GM06990 (cell line): ENCODE measurements at regions not wholly inside any gene's neighbourhood (a gene's known extent, or its start where the extent isn't known, plus 50 kb on each side); places are given as distances from the start of the nearest gene placed in this dataset.
A peak's percentile ranks its signal among the peaks of the same experiment; 100 is the strongest.

ENCODE experiments used
- DNase-seq: peaks from one replicate; pipeline ENCODE4 v3.0.0-alpha.2; 2011; ENCODE audit not compliant: insufficient read length; ENCODE audit errors: extremely low read depth
- H3K27me3 ChIP-seq: replicated peaks from 2 replicates; pipeline ENCODE4 v1.6.0; 2011; ENCODE audit warnings: low read length; ENCODE audit not compliant: control insufficient read depth, insufficient read depth
- H3K36me3 ChIP-seq: 2 replicates; pipeline ENCODE4 v1.5.1; 2011; ENCODE audit warnings: low read length; ENCODE audit not compliant: control insufficient read depth, insufficient read depth
- H3K4me3 ChIP-seq: replicated peaks from 2 replicates; pipeline ENCODE4 v1.5.1; 2011; ENCODE audit warnings: low read depth, mild to moderate bottlenecking, control low read depth, low read length
- CTCF ChIP-seq: IDR thresholded peaks from 2 replicates; pipeline ENCODE4 v1.5.1; 2011; ENCODE audit warnings: low read length, control low read depth, mild to moderate bottlenecking, inconsistent platforms; ENCODE audit not compliant: insufficient read depth, poor library complexity, severe bottlenecking

DNA sequence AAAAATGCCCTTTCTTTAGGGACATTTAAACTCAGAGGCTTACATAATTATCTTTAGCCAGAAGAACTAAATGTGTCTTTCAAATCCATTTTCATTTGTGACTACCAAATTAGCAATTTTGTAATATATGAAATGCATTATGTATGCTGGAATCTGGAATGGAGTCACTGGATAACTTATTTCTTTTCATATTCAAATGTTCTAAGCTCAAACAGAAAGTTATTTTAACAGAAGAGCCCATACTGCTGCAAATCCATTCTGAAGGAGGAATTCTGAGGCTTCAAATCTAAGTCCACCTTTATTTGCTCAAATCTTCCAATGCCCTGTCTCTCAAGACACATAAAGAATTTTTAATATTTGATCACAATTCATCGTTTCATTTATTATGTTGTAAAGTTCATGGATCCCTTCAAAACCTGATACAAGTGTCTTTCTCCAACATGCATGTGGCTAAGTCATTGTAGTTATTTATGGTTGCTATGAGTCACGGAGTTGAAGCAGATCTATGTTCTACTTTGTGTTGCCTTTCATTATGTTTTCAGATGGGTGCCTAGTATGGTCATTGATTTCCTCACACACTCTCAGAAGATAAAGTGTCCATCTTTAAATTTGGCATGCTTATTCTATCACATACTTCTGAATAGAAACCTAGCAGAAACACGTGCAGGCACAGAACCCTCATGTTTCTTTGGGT lies 214.8 kb upstream of the GCFC2 start:
- Histone ChIP-seq H3K36me3 (no peaks in the 10 kb centered on the region), H3K4me3 (no peak overlapping the region), H3K27me3 (no peaks in the 10 kb centered on the region)
- TF ChIP-seq CTCF = no peak
- DNase-seq = no peak

- DNase-seq = no peak
- H3K4me3 ChIP-seq = no peak overlapping the region
- H3K27me3 ChIP-seq = no peaks in the 10 kb centered on the region
- no peak for TF ChIP-seq CTCF
- H3K36me3 ChIP-seq = no peaks in the 10 kb centered on the region
Observed at GRCh38 chr2:75922191-75922590, 211.5 kb upstream of the GCFC2 start.

DNA sequence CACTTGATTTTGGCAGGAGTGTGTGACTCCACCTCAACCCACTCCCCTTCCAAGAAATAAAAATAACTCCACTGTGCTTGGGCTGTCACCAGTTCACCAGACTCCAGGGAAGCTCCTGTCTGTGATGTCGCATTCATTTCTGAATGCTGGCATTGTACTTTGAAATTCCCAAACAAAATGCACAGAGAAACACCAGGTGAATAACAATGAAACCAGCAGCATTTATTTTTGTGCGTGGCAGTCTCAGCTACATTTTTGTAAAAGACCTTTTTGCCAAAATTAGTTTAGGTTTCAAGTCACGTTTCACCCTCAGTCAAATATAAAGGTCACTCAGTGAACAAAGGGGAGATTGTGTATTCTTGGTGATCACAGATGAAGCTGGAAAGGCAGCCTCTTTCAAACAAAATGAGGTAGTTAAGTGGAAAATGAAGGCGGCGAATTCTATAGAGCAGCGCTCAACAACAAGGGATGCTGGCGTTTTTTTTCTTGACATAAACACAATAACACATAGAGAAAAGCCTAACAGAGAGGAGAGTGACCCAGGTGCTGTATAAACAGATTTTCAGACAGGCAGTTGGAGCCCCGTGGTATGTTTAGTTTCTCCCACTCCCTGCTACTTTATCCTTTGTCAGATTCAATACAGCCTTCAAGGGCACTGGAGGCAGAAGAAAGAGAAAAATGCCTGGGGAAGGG lies 210.3 kb upstream of the GCFC2 start:
- DNase-seq = no peak
- TF ChIP-seq CTCF = no peak
- H3K27me3 ChIP-seq = no peaks in the 10 kb centered on the region
- no peaks in the 10 kb centered on the region for H3K36me3 ChIP-seq
- no peak overlapping the region for H3K4me3 ChIP-seq

DNA sequence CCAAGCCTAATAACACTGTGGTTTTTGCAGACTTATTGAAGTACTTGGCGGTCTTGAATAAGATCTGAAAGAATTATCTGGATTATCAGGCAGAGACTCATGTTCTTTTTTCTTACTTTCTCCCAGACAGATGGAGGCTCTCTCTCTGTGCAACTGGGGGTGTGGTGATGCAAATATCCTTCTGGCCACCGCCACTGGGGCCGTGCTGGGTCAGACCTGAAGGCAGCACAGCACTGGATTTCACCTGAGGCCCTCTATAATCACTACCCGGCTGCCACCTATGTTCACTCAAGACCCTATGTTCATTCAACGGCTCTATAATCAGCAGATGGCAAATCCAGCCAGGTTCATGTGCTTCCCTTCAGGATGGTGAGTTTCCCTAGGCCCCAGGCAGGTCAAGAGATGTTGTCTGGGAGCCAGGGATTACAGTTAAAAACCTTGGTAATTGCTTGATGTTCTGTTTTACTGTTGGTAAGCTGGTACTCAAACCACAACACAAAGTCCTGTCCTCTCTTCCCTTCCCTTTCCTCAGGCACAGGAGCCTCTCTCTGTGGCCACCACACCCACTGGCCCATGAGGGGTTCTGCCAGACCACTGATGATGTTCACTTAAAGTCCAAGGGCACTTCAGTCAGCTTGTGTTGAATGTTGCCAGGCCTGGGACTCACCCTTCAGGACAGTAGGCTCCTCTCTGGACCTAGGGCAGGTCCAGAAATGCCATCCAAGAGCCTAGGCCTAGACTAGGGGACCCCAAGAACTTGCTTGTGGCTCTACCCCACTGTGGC lies 205.3 kb upstream of the GCFC2 start:
- no peaks in the 10 kb centered on the region for H3K27me3 ChIP-seq
- DNase-seq = no peak
- H3K4me3 ChIP-seq = no peak overlapping the region
- TF ChIP-seq CTCF = no peak
- no peaks in the 10 kb centered on the region for H3K36me3 ChIP-seq

- peak; percentile 92 for TF ChIP-seq CTCF
Observed at GRCh38 chr2:75896779-75897366, 186.2 kb upstream of the GCFC2 start.

More at GRCh38 chr2:75896779-75897366, 186.2 kb upstream of the GCFC2 start:
- H3K27me3 ChIP-seq = no peaks in the 10 kb centered on the region
- no peaks in the 10 kb centered on the region for H3K36me3 ChIP-seq
- no peak overlapping the region for H3K4me3 ChIP-seq
- DNase-seq = no peak
